ACC112 (cell line): ENCODE measurements at regions not wholly inside any gene's neighbourhood (a gene's known extent, or its start where the extent isn't known, plus 50 kb on each side); places are given as distances from the start of the nearest gene placed in this dataset.
A peak's percentile ranks its signal among the peaks of the same experiment; 100 is the strongest.

Source experiments
- H2AFZ ChIP-seq: fragments of 200-600 bp; sonication (generic); one replicate; pipeline ENCODE4 v1.6.0; 2017; ENCODE audit warnings: antibody characterized with exemption, low read length; ENCODE audit not compliant: unreplicated experiment
- H3K27ac ChIP-seq: fragments of 200-600 bp; sonication (generic); 2 replicates; pipeline ENCODE4 v1.5.1; 2014; ENCODE audit warnings: low read depth, mild to moderate bottlenecking, antibody characterized with exemption, low read length, moderate library complexity
- H3K27me3 ChIP-seq: fragments of 200-600 bp; sonication (generic); 2 replicates; pipeline ENCODE4 v1.6.1; 2014; ENCODE audit warnings: mild to moderate bottlenecking, antibody characterized with exemption, low read length, moderate library complexity, mixed read lengths; ENCODE audit not compliant: insufficient read depth
- H3K36me3 ChIP-seq: fragments of 200-600 bp; sonication (generic); 2 replicates; pipeline ENCODE4 v1.6.1; 2016; ENCODE audit warnings: mild to moderate bottlenecking, antibody characterized with exemption, low read length, moderate library complexity, mixed read lengths; ENCODE audit not compliant: insufficient read depth
- H3K4me1 ChIP-seq: fragments of 200-600 bp; sonication (generic); one replicate; pipeline ENCODE4 v1.6.1; 2016; ENCODE audit warnings: low read length, mixed read lengths; ENCODE audit not compliant: insufficient read depth, unreplicated experiment, control insufficient read depth
- H3K4me3 ChIP-seq: fragments of 200-600 bp; sonication (generic); 2 replicates; pipeline ENCODE4 v1.5.1; 2014; ENCODE audit warnings: mild to moderate bottlenecking, low read depth, low read length
- H3K79me2 ChIP-seq: fragments of 200-600 bp; sonication (generic); one replicate; pipeline ENCODE4 v1.6.0; 2016; ENCODE audit warnings: low read length; ENCODE audit not compliant: control insufficient read depth, unreplicated experiment, insufficient read depth

DNA sequence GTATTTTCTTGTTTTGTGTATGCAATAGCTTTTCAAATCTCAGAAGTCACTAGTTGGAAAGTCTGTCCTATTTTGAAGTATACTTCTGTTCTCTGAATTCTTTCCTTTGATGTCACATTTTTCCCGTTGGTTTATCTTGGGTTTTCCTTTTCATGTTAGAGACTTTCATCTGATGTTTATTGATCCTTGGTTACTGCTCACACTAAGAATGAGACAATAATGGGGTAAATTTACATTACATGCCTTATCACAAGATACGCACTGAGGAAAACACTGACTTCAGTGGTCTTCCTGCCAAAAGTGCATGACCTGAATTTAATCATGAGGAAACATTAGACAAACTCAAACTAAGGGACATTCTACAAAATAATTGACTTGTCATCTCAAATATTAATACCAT lies 63.5 kb upstream of the C1GALT1 start:
- no peaks in the 10 kb centered on the region for H3K27me3 ChIP-seq
- H3K79me2 ChIP-seq = no peaks in the 10 kb centered on the region
- no peaks in the 10 kb centered on the region for H3K36me3 ChIP-seq
- no peak overlapping the region for H3K27ac ChIP-seq
- H2AFZ ChIP-seq = no peak overlapping the region
- H3K4me3 ChIP-seq = no peak overlapping the region
- peaks cover 19% of the 10 kb centered on the region for H3K4me1 ChIP-seq

DNA sequence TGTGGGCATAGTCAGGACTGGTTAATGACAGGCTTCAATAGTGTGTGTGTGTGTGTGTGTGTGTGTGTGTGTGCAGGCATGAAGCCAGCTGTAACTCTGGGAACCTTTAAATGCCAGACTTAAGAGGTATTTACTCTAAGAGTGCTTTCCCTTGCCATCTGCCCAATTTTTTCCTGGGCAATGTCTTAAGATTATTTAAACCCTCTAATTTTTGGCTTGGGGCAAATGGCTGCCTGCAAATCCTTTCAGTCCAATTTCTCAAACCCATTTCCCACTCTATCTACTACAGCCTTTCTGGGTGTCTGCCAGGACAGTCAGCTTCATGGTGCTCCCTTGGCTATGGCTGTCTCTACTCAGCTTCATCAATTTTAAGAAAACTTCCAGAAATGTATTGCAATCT lies 62.6 kb upstream of the C1GALT1 start:
- H3K4me1 ChIP-seq = peaks cover 19% of the 10 kb centered on the region
- no peaks in the 10 kb centered on the region for H3K36me3 ChIP-seq
- H3K27ac ChIP-seq = no peak overlapping the region
- no peak overlapping the region for H3K4me3 ChIP-seq
- H3K79me2 ChIP-seq = no peaks in the 10 kb centered on the region
- H3K27me3 ChIP-seq = no peaks in the 10 kb centered on the region
- H2AFZ ChIP-seq = no peak overlapping the region

DNA sequence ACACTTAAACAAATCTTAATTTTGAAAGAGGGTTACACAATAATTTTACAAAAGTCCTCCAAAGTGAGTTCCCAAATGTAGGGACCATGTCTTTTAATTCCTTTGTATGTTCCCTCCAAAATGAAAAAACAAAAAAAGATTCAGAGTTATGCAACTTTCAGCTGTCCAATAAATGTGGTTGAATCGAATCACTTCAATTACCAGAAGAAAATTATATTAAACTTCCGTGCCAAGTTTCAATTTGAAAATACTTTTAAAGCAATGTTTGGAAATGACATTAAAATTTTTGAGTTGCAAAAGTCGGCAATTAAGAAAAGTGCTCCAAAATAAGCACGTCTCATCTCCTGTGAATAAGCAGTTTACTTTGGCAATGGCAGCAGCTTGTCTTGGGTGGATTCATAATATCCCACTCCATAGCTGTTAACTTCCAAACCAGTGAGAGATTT lies 60.3 kb upstream of the C1GALT1 start:
- Histone ChIP-seq H2AFZ (no peak overlapping the region), H3K27me3 (no peaks in the 10 kb centered on the region), H3K27ac (peak overlapping the region; percentile 81), H3K79me2 (no peaks in the 10 kb centered on the region), H3K36me3 (no peaks in the 10 kb centered on the region), H3K4me3 (peak overlapping the region; percentile 67), H3K4me1 (peaks cover 19% of the 10 kb centered on the region)

DNA sequence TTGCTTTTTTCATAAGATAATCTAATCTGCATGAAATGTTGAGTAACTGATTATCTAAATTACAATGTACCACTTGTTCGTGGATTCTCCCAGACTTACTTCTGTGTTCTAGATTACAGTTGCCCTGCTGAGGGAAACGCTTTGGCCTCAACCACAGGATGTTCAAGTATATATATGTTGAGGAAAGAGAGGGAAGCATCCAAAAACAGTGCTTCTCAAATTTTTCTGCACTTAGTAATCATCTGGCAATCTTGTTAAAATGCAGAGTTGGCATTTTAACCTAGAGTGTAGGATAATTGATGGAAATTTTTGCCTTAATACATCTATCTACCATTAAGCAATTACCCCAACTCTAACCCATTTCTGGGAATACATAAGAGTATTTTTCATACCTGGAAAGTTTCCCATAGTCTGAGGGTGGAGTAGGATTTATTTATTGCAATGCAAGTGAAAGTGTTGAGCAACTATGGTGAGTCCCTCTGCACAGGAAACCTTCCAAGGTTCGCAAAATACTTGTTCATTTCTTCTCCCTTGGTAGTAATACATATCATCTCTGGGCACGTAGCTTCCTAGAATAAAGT lies 59.6 kb upstream of the C1GALT1 start:
- H2AFZ ChIP-seq = peak overlapping the region; percentile 11
- peak overlapping the region; percentile 67 for H3K4me3 ChIP-seq
- H3K27me3 ChIP-seq = no peaks in the 10 kb centered on the region
- H3K79me2 ChIP-seq = no peaks in the 10 kb centered on the region
- H3K36me3 ChIP-seq = no peaks in the 10 kb centered on the region
- H3K4me1 ChIP-seq = peaks cover 19% of the 10 kb centered on the region
- H3K27ac ChIP-seq = peak overlapping the region; percentile 81

DNA sequence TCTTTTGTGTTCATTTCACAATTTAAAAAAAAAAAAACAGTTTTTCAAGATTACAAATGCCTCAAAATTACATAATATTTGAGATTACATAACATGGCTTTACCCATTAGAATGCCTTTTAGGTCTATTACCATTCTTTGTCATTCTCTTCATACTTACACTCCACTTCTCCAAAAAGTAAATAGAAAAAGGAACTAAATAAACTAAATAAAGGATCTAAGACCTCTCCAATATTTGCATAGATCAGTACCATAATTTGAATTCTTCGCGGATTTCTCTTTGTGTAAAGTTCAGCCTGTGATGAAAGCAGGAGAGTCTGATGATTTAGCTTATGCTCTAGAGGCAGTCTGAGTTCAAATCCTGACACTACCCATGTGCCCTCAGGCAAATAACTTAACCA lies 56.4 kb upstream of the C1GALT1 start:
- no peak overlapping the region for H3K27ac ChIP-seq
- H3K79me2 ChIP-seq = no peaks in the 10 kb centered on the region
- no peaks in the 10 kb centered on the region for H3K27me3 ChIP-seq
- no peak overlapping the region for H2AFZ ChIP-seq
- H3K36me3 ChIP-seq = no peaks in the 10 kb centered on the region
- no peak overlapping the region for H3K4me3 ChIP-seq
- peaks cover 19% of the 10 kb centered on the region for H3K4me1 ChIP-seq

DNA sequence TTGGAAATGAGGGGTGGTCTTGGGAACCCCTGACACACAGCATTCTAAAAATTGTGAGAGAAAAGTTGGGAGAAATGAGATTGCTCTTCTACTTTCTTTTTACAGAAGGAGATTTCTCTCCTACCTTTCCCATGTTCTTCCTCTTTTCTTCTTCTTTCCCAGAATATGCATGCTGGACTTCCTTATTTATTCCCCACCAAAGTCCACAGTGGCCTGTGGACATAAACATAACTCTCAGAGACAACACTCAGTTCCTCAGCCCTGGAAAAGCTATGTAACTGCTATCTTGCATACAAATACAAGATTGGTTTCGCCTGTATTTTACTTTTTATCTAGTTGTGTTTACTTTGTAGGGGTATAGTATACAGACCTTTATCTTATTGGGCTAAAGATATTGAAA lies 54.6 kb upstream of the C1GALT1 start:
- peaks cover 8% of the 10 kb centered on the region for H3K4me1 ChIP-seq
- no peaks in the 10 kb centered on the region for H3K79me2 ChIP-seq
- no peak overlapping the region for H2AFZ ChIP-seq
- H3K27ac ChIP-seq = no peak overlapping the region
- no peaks in the 10 kb centered on the region for H3K36me3 ChIP-seq
- H3K4me3 ChIP-seq = no peak overlapping the region
- no peaks in the 10 kb centered on the region for H3K27me3 ChIP-seq

DNA sequence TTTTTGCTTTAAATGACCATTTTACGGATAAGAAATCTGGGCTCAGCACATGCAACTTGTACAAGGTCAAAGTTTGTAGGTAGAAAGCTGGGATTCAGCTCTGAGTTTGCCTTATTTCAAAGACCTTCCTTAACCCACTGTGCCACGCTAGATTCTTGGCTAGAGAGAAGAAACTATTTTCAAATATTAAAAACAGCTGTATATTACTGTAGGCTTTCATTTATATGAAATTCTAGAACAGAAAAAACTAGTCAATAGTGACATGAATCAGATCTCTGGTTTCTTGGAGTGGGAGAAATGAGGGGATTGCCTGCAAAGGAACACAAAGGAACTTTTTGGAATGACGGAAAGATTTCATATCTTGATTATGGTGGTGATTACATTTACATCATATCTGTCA lies 53.0 kb upstream of the C1GALT1 start:
- no peaks in the 10 kb centered on the region for H3K36me3 ChIP-seq
- H2AFZ ChIP-seq = no peak overlapping the region
- H3K79me2 ChIP-seq = no peaks in the 10 kb centered on the region
- H3K27ac ChIP-seq = no peak overlapping the region
- H3K27me3 ChIP-seq = no peaks in the 10 kb centered on the region
- H3K4me3 ChIP-seq = no peak overlapping the region
- H3K4me1 ChIP-seq = no peaks in the 10 kb centered on the region

DNA sequence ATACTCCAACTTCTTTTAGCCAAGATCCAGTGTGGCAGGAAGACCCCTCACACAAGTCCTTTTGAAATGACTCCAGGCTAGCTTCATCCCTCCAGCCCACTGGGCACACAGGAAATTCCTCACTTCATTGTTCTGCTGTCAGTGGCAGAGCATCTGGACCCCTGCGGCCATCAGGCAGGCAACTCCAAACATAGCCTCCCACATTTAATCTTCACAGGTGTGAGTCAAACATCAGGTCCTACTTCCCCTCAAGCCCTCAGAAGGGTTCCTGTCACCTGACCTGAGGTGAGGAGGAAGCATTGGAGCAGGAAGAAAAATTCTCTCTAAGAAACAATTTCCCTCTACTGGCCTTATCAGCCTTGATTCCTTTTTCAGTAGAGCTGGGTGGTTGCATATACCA lies 51.1 kb upstream of the C1GALT1 start:
- Histone ChIP-seq H3K79me2 (no peaks in the 10 kb centered on the region), H3K36me3 (no peaks in the 10 kb centered on the region), H3K27me3 (no peaks in the 10 kb centered on the region), H3K4me3 (no peak overlapping the region), H2AFZ (no peak overlapping the region), H3K27ac (no peak overlapping the region), H3K4me1 (peaks cover 3% of the 10 kb centered on the region)
